LNCaP clone FGC (cell line): ENCODE measurements at regions not wholly inside any gene's neighbourhood (a gene's known extent, or its start where the extent isn't known, plus 50 kb on each side); places are given as distances from the start of the nearest gene placed in this dataset.

Experiments
- DNase-seq: peaks from one replicate; pipeline ENCODE4 v3.0.0-alpha.2; 2011; ENCODE audit warnings: low read depth
- H3K4me3 ChIP-seq: 2 replicates; pipeline ENCODE4 v1.5.1; 2011; ENCODE audit warnings: mild to moderate bottlenecking, low read depth, low read length, control low read depth
- CTCF ChIP-seq: IDR thresholded peaks from 2 replicates; pipeline ENCODE4 v1.5.1; 2012; ENCODE audit warnings: mild to moderate bottlenecking; ENCODE audit not compliant: control insufficient read depth, insufficient read depth; ENCODE audit errors: extremely low read depth

GRCh38 chr3:76768912-76769311 lies 271.0 kb upstream of the ROBO2 start:
- H3K4me3 ChIP-seq, result no peak overlapping the region
- TF ChIP-seq CTCF, result no peak
- DNase-seq, result no peak

- DNase-seq, result no peak
- TF ChIP-seq CTCF, result no peak
- H3K4me3 ChIP-seq, result no peak overlapping the region
Observed at GRCh38 chr3:76776927-76777326, 263.0 kb upstream of the ROBO2 start.

GRCh38 chr3:76788206-76788605 lies 251.7 kb upstream of the ROBO2 start:
- TF ChIP-seq CTCF, result no peak
- H3K4me3 ChIP-seq, result no peak overlapping the region
- no peak for DNase-seq

- no peak for DNase-seq
- no peak for TF ChIP-seq CTCF
- no peak overlapping the region for H3K4me3 ChIP-seq
Observed at GRCh38 chr3:76789237-76789636, 250.7 kb upstream of the ROBO2 start.

- no peak for DNase-seq
- no peak overlapping the region for H3K4me3 ChIP-seq
- TF ChIP-seq CTCF, result no peak
Observed at GRCh38 chr3:76811418-76811817, 228.5 kb upstream of the ROBO2 start.

GRCh38 chr3:76812649-76813242 lies 227.2 kb upstream of the ROBO2 start:
- no peak for DNase-seq
- no peak for TF ChIP-seq CTCF
- no peak overlapping the region for H3K4me3 ChIP-seq

GRCh38 chr3:76815561-76815960 lies 224.3 kb upstream of the ROBO2 start:
- TF ChIP-seq CTCF, result no peak
- H3K4me3 ChIP-seq, result no peak overlapping the region
- DNase-seq, result no peak
